ENCODE measurements at regions not wholly inside any gene's neighbourhood (a gene's known extent, or its start where the extent isn't known, plus 50 kb on each side); places are given as distances from the start of the nearest gene placed in this dataset.

- peak in 1 of 2 experiments; percentile 46; a peak in 2 of 6 replicates for ATAC-seq
- DNase-seq (ENCODE audit: low read depth in 1 of 2, low spot score in 1 of 2): no peak
- FAIRE-seq: no peak
Measured at GRCh38 chr13:44870456-44870929, 118.8 kb downstream of the NUFIP1 start.

GRCh38 chr13:44869167-44869566, 120.1 kb downstream of the NUFIP1 start:
- Histone ChIP-seq H3K4me2 (no peak overlapping the region), H3K4me3 (no peak overlapping the region), H3K27ac (no peak overlapping the region; a peak in 1 of 6 replicates), H3K9me3 (no peaks in the 10 kb centered on the region; the same call in 2 of the 3 replicates), H3K4me1 (no peaks in the 10 kb centered on the region)
- TF ChIP-seq, protein P1, sequence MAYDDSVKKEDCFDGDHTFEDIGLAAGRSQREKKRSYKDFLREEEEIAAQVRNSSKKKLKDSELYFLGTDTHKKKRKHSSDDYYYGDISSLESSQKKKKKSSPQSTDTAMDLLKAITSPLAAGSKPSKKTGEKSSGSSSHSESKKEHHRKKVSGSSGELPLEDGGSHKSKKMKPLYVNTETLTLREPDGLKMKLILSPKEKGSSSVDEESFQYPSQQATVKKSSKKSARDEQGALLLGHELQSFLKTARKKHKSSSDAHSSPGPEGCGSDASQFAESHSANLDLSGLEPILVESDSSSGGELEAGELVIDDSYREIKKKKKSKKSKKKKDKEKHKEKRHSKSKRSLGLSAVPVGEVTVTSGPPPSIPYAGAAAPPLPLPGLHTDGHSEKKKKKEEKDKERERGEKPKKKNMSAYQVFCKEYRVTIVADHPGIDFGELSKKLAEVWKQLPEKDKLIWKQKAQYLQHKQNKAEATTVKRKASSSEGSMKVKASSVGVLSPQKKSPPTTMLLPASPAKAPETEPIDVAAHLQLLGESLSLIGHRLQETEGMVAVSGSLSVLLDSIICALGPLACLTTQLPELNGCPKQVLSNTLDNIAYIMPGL (CRISPR knock-in tag; IDR thresholded peaks at IDR 0.05; ENCODE audit: borderline replicate concordance): no peak
- TF ChIP-seq HDAC2 (IDR thresholded peaks at IDR 0.05): no peak
- no peak for TF ChIP-seq RARB (CRISPR knock-in tag; IDR thresholded peaks at IDR 0.05)
- TF ChIP-seq ZC3H11A (IDR thresholded peaks at IDR 0.05): no peak
- ATAC-seq (no peak), DNase-seq (ENCODE audit: low read depth in 1 of 2, low spot score in 1 of 2) (no peak), FAIRE-seq (no peak)
- POLR2A ChIA-PET: no interaction called here
- CTCF ChIA-PET: no interaction called here
- 69% methylated on average over 7 of the region's 7 CpGs for WGBS (ENCODE audit: missing lambda C conversion rate)

More at GRCh38 chr13:44870456-44870929, 118.8 kb downstream of the NUFIP1 start:
- Histone ChIP-seq H3K4me2 (no peak overlapping the region), H3K27ac (peak overlapping the region; percentile 21 to 59; a peak in 1 of 6 replicates), H3K4me3 (no peak overlapping the region), H3K9me3 (no peaks in the 10 kb centered on the region; the same call in 2 of the 3 replicates), H3K4me1 (no peaks in the 10 kb centered on the region)
- peak in 1 of 2 experiments; percentile 12; a peak in 2 of 5 replicates for TF ChIP-seq RAD21 (conservative IDR thresholded peaks at IDR 0.05 in 1 of 2, IDR thresholded peaks at IDR 0.05 in 1 of 2)
- TF ChIP-seq, protein P2, sequence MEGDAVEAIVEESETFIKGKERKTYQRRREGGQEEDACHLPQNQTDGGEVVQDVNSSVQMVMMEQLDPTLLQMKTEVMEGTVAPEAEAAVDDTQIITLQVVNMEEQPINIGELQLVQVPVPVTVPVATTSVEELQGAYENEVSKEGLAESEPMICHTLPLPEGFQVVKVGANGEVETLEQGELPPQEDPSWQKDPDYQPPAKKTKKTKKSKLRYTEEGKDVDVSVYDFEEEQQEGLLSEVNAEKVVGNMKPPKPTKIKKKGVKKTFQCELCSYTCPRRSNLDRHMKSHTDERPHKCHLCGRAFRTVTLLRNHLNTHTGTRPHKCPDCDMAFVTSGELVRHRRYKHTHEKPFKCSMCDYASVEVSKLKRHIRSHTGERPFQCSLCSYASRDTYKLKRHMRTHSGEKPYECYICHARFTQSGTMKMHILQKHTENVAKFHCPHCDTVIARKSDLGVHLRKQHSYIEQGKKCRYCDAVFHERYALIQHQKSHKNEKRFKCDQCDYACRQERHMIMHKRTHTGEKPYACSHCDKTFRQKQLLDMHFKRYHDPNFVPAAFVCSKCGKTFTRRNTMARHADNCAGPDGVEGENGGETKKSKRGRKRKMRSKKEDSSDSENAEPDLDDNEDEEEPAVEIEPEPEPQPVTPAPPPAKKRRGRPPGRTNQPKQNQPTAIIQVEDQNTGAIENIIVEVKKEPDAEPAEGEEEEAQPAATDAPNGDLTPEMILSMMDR (IDR thresholded peaks at IDR 0.05): no peak
- WGBS (ENCODE audit: missing lambda C conversion rate): 56% methylated on average over 5 of the region's 6 CpGs
- ChIA-PET CTCF (no interaction called here), POLR2A (no interaction called here)

GRCh38 chr13:44868397-44868796, 120.9 kb downstream of the NUFIP1 start:
- no peaks in the 10 kb centered on the region for H3K4me1 ChIP-seq
- H3K9me3 ChIP-seq: no peaks in the 10 kb centered on the region; the same call in 2 of the 3 replicates
- ChIA-PET CTCF (no interaction called here), POLR2A (no interaction called here)
- 70% methylated on average over 3 of the region's 3 CpGs for WGBS (ENCODE audit: missing lambda C conversion rate)
- no peak overlapping the region; a peak in 1 of 6 replicates for H3K27ac ChIP-seq
- FAIRE-seq: no peak
- ATAC-seq: no peak
- H3K4me3 ChIP-seq: no peak overlapping the region
- no peak for TF ChIP-seq ESRRA (IDR thresholded peaks at IDR 0.05; ENCODE audit: borderline replicate concordance, low read length)
- TF ChIP-seq EP300 (IDR thresholded peaks at IDR 0.05): no peak
- TF ChIP-seq, protein P1 (CRISPR knock-in tag; IDR thresholded peaks at IDR 0.05; ENCODE audit: borderline replicate concordance): no peak
- no peak for TF ChIP-seq ATOH8 (CRISPR knock-in tag; IDR thresholded peaks at IDR 0.05; ENCODE audit: low read depth)
- TF ChIP-seq, protein P3, sequence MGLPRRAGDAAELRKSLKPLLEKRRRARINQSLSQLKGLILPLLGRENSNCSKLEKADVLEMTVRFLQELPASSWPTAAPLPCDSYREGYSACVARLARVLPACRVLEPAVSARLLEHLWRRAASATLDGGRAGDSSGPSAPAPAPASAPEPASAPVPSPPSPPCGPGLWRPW (IDR thresholded peaks at IDR 0.05): no peak
- TF ChIP-seq RFX5 (IDR thresholded peaks at IDR 0.05): no peak
- no peak for TF ChIP-seq HOXB13 (CRISPR knock-in tag; IDR thresholded peaks at IDR 0.05; ENCODE audit: low read depth)
- no peak for TF ChIP-seq CHD2 (IDR thresholded peaks at IDR 0.05; ENCODE audit: low read length, partially characterized antibody)
- TF ChIP-seq TFCP2L1 (CRISPR knock-in tag; IDR thresholded peaks at IDR 0.05): no peak
- TF ChIP-seq MYC (IDR thresholded peaks at IDR 0.05; ENCODE audit: borderline replicate concordance, low read length): no peak
- TF ChIP-seq NFE2L2 (conservative IDR thresholded peaks at IDR 0.05; ENCODE audit: low read length): no peak
- TF ChIP-seq RNF2 (IDR thresholded peaks at IDR 0.05; ENCODE audit: borderline replicate concordance, low read depth): no peak
- no peak for TF ChIP-seq EHF (CRISPR knock-in tag; IDR thresholded peaks at IDR 0.05)
- TF ChIP-seq HDAC2 (IDR thresholded peaks at IDR 0.05): no peak
- TF ChIP-seq SREBF2 (IDR thresholded peaks at IDR 0.05): no peak
- TF ChIP-seq JUNB (IDR thresholded peaks at IDR 0.05): no peak
- no peak for TF ChIP-seq FOSB (CRISPR knock-in tag; IDR thresholded peaks at IDR 0.05)
- DNase-seq (ENCODE audit: low read depth in 1 of 2, low spot score in 1 of 2): no peak
- H3K4me2 ChIP-seq: no peak overlapping the region
